Liver (tissue), 7 donors: ENCODE measurements at regions not wholly inside any gene's neighbourhood (a gene's known extent, or its start where the extent isn't known, plus 50 kb on each side); places are given as distances from the start of the nearest gene placed in this dataset.

Experiments used
- DNase-seq: peaks from one replicate; pipeline ENCODE4 v3.0.0-alpha.2; 2017; ENCODE audit warnings: low spot score
- H3K27ac ChIP-seq, 2 donors: one replicate each; pipeline ENCODE4 v1.7.0; 2013; ENCODE audit warnings: inconsistent platforms in 2 of 2, low read length in 2 of 2, control low read depth in 1 of 2, low read depth in 1 of 2, mild to moderate bottlenecking in 1 of 2
- H3K27me3 ChIP-seq, 4 donors: one replicate each; pipeline versions ENCODE4 v1.6.1 to v1.7.0; 2013; ENCODE audit warnings: low read length in 3 of 4, inconsistent platforms in 1 of 4, mild to moderate bottlenecking in 1 of 4, moderate library complexity in 1 of 4; ENCODE audit not compliant: control insufficient read depth in 4 of 4, insufficient read depth in 4 of 4
- H3K36me3 ChIP-seq, 4 donors: one replicate each; pipeline versions ENCODE4 v1.6.1 to v1.7.0; 2013; ENCODE audit warnings: low read length in 3 of 4, mild to moderate bottlenecking in 3 of 4, low read depth in 1 of 4, moderate library complexity in 1 of 4; ENCODE audit not compliant: control insufficient read depth in 4 of 4, insufficient read depth in 3 of 4
- H3K4me1 ChIP-seq, 4 donors: one replicate each; pipeline versions ENCODE4 v1.6.1 to v1.7.0; 2013; ENCODE audit warnings: low read length in 3 of 4, mild to moderate bottlenecking in 3 of 4, moderate library complexity in 1 of 4; ENCODE audit not compliant: control insufficient read depth in 4 of 4, insufficient read depth in 4 of 4
- H3K4me3 ChIP-seq, 3 donors: one replicate each; pipeline versions ENCODE4 v1.6.1 to v1.7.0; 2013; ENCODE audit warnings: low read length in 3 of 3, control low read depth in 1 of 3, low read depth in 1 of 3, mild to moderate bottlenecking in 1 of 3
- H3K9ac ChIP-seq, 2 donors: one replicate each; pipeline ENCODE4 v1.7.0; 2013; ENCODE audit warnings: low read length in 2 of 2, mild to moderate bottlenecking in 2 of 2, moderate library complexity in 2 of 2, control low read depth in 1 of 2, low read depth in 1 of 2
- H3K9me3 ChIP-seq, 4 donors: one replicate each; pipeline versions ENCODE4 v1.6.1 to v1.7.0; 2013; ENCODE audit warnings: low read length in 3 of 4; ENCODE audit not compliant: control insufficient read depth in 4 of 4
- FOXA1 ChIP-seq: IDR thresholded peaks from 2 replicates; pipeline ENCODE4 v1.6.1; 2016; ENCODE audit warnings: antibody characterized with exemption
- FOXA2 ChIP-seq: IDR thresholded peaks from 2 replicates; pipeline ENCODE4 v1.6.1; 2016; ENCODE audit warnings: antibody characterized with exemption
- GABPA ChIP-seq, 2 donors: IDR thresholded peaks in 1 of 2; conservative IDR thresholded peaks in 1 of 2; 2 replicates each; pipeline ENCODE4 v1.6.1; 2016; ENCODE audit warnings: antibody characterized with exemption in 2 of 2, mild to moderate bottlenecking in 1 of 2, moderate library complexity in 1 of 2
- HNF4A ChIP-seq, 2 donors: conservative IDR thresholded peaks; 2 replicates each; pipeline ENCODE4 v1.6.1; 2016; ENCODE audit warnings: antibody characterized with exemption in 2 of 2, mild to moderate bottlenecking in 2 of 2
- JUND ChIP-seq, 2 donors: IDR thresholded peaks; 2 replicates each; pipeline ENCODE4 v1.6.1; 2016; ENCODE audit warnings: antibody characterized with exemption in 2 of 2
- NR2F2 ChIP-seq: IDR thresholded peaks from 2 replicates; pipeline ENCODE4 v1.6.1; 2016; ENCODE audit warnings: antibody characterized with exemption
- RAD21 ChIP-seq, 2 donors: IDR thresholded peaks; 2 replicates each; pipeline ENCODE4 v1.6.1; 2016; ENCODE audit warnings: antibody characterized with exemption in 2 of 2, mild to moderate bottlenecking in 2 of 2
- RXRA ChIP-seq, 2 donors: IDR thresholded peaks; 2 replicates each; pipeline ENCODE4 v1.6.1; 2017 to 2018; ENCODE audit warnings: antibody characterized with exemption in 2 of 2, mild to moderate bottlenecking in 1 of 2
- SP1 ChIP-seq: IDR thresholded peaks from 2 replicates; pipeline ENCODE4 v1.6.1; 2018; ENCODE audit warnings: antibody characterized with exemption, mild to moderate bottlenecking
- TAF1 ChIP-seq: conservative IDR thresholded peaks from 2 replicates; pipeline ENCODE4 v1.6.1; 2016; ENCODE audit warnings: antibody characterized with exemption, mild to moderate bottlenecking
- YY1 ChIP-seq: IDR thresholded peaks from 2 replicates; pipeline ENCODE4 v1.6.1; 2016; ENCODE audit warnings: antibody characterized with exemption, mild to moderate bottlenecking
- WGBS: extraction: QIAGEN DNeasy Blood & Tissue Kit; methylation state at CpG from one replicate; pipeline ENCODE4 v1.1.7; 2013; 5-methylcytosine and 5-hydroxymethylcytosine counted together
- TF ChIP-seq, protein P1 (sequence below): IDR thresholded peaks from 2 replicates; pipeline ENCODE4 v1.6.1; 2016; ENCODE audit warnings: antibody characterized with exemption
- TF ChIP-seq, protein P2 (sequence below): IDR thresholded peaks from 2 replicates; pipeline ENCODE4 v1.6.1; 2016; ENCODE audit warnings: antibody characterized with exemption
- TF ChIP-seq, protein P3 (sequence below): IDR thresholded peaks from 2 replicates; pipeline ENCODE4 v1.6.1; 2016; ENCODE audit warnings: antibody characterized with exemption, mild to moderate bottlenecking
- TF ChIP-seq, protein P4 (sequence below): IDR thresholded peaks from 2 replicates; pipeline ENCODE4 v1.6.1; 2016; ENCODE audit warnings: antibody characterized with exemption
- donor health status: healthy.
- donor health status: healthy.
- donor health status: healthy.
- donor health status: healthy.

DNA sequence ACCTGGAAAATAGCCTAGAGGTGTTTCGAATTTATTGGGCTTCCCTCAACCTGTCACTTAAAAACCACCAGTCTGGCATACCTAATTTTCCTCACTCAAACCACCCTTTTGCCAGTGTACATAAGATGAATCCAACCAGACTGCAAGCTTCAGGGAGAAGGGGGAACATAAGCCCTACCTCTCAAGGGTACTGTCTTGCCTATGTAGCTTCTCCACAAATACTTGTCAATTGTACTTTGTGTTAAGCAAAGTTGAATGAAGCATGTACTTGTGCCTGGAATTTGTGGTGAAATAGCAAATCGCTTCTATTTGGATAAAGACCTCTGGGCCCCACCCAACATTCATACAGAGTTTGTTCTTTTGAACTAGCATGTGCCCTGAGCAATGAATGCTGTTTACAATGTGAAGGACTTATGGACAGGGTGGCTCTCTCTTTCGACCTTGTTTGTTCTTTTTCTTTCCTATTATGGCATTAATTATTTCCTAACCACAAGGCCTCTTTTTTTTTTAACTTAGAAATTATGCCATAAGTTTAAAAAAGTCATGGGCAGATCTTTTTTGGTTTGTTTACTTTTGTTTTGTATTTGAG, 580.2 kb downstream of the EBF1 start:
- Histone ChIP-seq H3K27ac (no peak overlapping the region), H3K4me3 (no peak overlapping the region), H3K36me3 (no peaks in the 10 kb centered on the region), H3K4me1 (no peaks in the 10 kb centered on the region), H3K27me3 (no peaks in the 10 kb centered on the region), H3K9me3 (no peaks in the 10 kb centered on the region), H3K9ac (no peak overlapping the region)
- DNase-seq: no peak
- WGBS: 55% methylated on average over 3 of the region's 3 CpGs
- TF ChIP-seq, protein P1, sequence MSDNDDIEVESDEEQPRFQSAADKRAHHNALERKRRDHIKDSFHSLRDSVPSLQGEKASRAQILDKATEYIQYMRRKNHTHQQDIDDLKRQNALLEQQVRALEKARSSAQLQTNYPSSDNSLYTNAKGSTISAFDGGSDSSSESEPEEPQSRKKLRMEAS: no peak
- TF ChIP-seq FOXA1 (peak; percentile 43), HNF4A (conservative IDR thresholded peaks at IDR 0.05) (peak; percentile 22 to 55), GABPA (IDR thresholded peaks at IDR 0.05 in 1 of 2, conservative IDR thresholded peaks at IDR 0.05 in 1 of 2) (no peak), FOXA2 (peak; percentile 33), JUND (IDR thresholded peaks at IDR 0.05) (no peak), RXRA (IDR thresholded peaks at IDR 0.05) (peak in 1 of 2 donors; percentile 47), SP1 (no peak)

DNA sequence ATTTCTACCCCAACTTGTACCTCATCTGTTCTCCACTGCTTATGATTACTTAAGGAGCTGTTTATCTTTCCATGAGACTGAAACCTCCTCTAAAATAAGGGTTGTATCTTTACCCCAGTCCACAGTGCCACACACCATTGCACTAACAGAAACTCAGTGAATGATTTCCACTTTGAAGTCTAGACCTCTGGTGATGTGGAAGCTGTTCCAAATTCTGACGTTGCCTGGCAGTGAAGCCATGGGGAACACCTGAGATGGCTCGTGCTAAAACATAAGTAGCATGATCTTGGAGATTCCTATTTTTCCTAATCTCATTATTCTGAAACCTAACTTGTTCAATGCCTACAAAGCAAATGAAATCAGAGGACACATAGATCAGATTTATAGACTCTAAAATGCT, 583.2 kb downstream of the EBF1 start:
- Histone ChIP-seq H3K27me3 (no peaks in the 10 kb centered on the region), H3K9ac (no peak overlapping the region), H3K9me3 (no peaks in the 10 kb centered on the region), H3K36me3 (no peaks in the 10 kb centered on the region), H3K4me3 (no peak overlapping the region), H3K27ac (no peak overlapping the region), H3K4me1 (no peaks in the 10 kb centered on the region)
- 85% methylated on average over 2 of the region's 2 CpGs for WGBS
- no peak for DNase-seq
- TF ChIP-seq GABPA (IDR thresholded peaks at IDR 0.05 in 1 of 2, conservative IDR thresholded peaks at IDR 0.05 in 1 of 2) (no peak), FOXA2 (no peak), RXRA (IDR thresholded peaks at IDR 0.05) (no peak), SP1 (no peak), TAF1 (no peak), HNF4A (conservative IDR thresholded peaks at IDR 0.05) (no peak), FOXA1 (no peak), JUND (IDR thresholded peaks at IDR 0.05) (no peak)
- TF ChIP-seq, protein P2, sequence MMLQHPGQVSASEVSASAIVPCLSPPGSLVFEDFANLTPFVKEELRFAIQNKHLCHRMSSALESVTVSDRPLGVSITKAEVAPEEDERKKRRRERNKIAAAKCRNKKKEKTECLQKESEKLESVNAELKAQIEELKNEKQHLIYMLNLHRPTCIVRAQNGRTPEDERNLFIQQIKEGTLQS: no peak
- TF ChIP-seq, protein P1: no peak
- TF ChIP-seq, protein P3, sequence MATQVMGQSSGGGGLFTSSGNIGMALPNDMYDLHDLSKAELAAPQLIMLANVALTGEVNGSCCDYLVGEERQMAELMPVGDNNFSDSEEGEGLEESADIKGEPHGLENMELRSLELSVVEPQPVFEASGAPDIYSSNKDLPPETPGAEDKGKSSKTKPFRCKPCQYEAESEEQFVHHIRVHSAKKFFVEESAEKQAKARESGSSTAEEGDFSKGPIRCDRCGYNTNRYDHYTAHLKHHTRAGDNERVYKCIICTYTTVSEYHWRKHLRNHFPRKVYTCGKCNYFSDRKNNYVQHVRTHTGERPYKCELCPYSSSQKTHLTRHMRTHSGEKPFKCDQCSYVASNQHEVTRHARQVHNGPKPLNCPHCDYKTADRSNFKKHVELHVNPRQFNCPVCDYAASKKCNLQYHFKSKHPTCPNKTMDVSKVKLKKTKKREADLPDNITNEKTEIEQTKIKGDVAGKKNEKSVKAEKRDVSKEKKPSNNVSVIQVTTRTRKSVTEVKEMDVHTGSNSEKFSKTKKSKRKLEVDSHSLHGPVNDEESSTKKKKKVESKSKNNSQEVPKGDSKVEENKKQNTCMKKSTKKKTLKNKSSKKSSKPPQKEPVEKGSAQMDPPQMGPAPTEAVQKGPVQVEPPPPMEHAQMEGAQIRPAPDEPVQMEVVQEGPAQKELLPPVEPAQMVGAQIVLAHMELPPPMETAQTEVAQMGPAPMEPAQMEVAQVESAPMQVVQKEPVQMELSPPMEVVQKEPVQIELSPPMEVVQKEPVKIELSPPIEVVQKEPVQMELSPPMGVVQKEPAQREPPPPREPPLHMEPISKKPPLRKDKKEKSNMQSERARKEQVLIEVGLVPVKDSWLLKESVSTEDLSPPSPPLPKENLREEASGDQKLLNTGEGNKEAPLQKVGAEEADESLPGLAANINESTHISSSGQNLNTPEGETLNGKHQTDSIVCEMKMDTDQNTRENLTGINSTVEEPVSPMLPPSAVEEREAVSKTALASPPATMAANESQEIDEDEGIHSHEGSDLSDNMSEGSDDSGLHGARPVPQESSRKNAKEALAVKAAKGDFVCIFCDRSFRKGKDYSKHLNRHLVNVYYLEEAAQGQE: no peak

DNA sequence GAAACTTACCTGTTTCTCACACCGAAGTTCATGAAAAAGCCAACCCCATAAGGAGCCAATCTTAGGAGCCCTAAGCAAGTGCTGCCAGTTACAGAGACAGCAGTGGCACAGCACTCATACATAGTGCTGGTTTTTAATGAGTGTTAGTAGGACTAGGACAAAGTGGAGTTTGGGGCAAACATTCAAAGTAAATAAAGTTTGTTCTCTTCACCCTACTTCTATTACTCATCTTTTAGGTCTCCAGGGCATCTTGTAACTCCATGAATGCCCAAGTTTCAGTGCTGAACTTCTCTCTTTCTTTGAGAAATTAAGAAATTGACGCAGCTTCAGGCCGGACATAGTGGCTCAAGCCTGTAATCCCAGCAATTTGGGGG, 584.7 kb downstream of the EBF1 start:
- Histone ChIP-seq H3K27me3 (no peaks in the 10 kb centered on the region), H3K4me1 (no peaks in the 10 kb centered on the region), H3K4me3 (no peak overlapping the region), H3K27ac (no peak overlapping the region), H3K36me3 (no peaks in the 10 kb centered on the region), H3K9me3 (no peaks in the 10 kb centered on the region), H3K9ac (no peak overlapping the region)
- DNase-seq: no peak
- WGBS: 99% methylated on average over 3 of the region's 3 CpGs
- TF ChIP-seq NR2F2 (no peak), TAF1 (no peak), YY1 (no peak), GABPA (IDR thresholded peaks at IDR 0.05 in 1 of 2, conservative IDR thresholded peaks at IDR 0.05 in 1 of 2) (no peak), RXRA (IDR thresholded peaks at IDR 0.05) (no peak), FOXA2 (no peak), FOXA1 (no peak), HNF4A (conservative IDR thresholded peaks at IDR 0.05) (no peak), SP1 (no peak), RAD21 (IDR thresholded peaks at IDR 0.05) (no peak)
- TF ChIP-seq, protein P3: no peak
- TF ChIP-seq, protein P4, sequence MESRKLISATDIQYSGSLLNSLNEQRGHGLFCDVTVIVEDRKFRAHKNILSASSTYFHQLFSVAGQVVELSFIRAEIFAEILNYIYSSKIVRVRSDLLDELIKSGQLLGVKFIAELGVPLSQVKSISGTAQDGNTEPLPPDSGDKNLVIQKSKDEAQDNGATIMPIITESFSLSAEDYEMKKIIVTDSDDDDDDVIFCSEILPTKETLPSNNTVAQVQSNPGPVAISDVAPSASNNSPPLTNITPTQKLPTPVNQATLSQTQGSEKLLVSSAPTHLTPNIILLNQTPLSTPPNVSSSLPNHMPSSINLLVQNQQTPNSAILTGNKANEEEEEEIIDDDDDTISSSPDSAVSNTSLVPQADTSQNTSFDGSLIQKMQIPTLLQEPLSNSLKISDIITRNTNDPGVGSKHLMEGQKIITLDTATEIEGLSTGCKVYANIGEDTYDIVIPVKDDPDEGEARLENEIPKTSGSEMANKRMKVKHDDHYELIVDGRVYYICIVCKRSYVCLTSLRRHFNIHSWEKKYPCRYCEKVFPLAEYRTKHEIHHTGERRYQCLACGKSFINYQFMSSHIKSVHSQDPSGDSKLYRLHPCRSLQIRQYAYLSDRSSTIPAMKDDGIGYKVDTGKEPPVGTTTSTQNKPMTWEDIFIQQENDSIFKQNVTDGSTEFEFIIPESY: no peak
